ENCODE measurements at regions not wholly inside any gene's neighbourhood (a gene's known extent, or its start where the extent isn't known, plus 50 kb on each side); places are given as distances from the start of the nearest gene placed in this dataset.
A peak's percentile ranks its signal among the peaks of the same experiment; 100 is the strongest.

DNA sequence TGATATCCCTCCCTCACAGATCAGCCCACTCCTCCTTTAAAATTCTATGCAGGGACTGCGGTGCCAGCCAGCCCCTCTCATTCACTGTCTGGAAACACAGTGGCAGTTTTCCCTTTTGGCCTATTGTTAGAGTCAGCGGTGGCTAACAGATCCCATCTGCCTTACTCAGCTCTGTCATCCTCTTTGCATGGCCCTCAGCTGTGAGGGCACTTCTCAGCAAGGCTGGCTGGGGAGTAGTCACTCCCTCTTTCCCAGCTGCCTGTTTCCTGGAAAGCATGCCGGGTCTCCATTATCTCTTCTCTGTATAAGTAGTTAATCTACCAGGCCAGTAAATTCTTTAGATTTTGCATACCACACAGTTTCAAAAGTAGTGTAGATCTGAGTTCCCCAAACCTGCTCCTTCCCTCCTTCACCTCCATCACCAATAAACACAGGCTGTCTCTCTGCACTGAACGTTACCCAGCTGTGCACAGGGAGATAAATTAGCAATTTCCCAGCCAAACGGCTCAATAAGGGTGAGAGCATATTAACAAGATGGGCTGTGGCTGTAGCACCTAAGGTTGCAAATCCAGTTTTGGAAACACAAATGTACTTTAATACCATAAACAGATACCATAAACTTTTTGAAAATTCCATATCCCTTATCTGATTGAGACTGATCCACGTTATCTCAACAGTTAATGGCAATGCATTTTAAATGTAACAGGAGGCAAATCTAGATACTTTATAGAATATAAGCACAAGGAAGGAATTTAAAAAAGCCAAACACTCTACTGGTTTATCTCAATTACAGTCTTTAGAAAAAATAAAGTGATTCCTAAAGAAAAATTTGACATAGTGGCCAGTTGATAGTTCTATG, 229.3 kb downstream of the ANKRD50 start:
- H3K4me3 ChIP-seq (replicated peaks in 1 of 2; ENCODE audit: low read depth in 2 of 2, low read length in 2 of 2) = no peak overlapping the region
- DNase-seq (ENCODE audit: low read depth in 2 of 2) = peak; percentile 22 to 64
- TF ChIP-seq, protein P1, sequence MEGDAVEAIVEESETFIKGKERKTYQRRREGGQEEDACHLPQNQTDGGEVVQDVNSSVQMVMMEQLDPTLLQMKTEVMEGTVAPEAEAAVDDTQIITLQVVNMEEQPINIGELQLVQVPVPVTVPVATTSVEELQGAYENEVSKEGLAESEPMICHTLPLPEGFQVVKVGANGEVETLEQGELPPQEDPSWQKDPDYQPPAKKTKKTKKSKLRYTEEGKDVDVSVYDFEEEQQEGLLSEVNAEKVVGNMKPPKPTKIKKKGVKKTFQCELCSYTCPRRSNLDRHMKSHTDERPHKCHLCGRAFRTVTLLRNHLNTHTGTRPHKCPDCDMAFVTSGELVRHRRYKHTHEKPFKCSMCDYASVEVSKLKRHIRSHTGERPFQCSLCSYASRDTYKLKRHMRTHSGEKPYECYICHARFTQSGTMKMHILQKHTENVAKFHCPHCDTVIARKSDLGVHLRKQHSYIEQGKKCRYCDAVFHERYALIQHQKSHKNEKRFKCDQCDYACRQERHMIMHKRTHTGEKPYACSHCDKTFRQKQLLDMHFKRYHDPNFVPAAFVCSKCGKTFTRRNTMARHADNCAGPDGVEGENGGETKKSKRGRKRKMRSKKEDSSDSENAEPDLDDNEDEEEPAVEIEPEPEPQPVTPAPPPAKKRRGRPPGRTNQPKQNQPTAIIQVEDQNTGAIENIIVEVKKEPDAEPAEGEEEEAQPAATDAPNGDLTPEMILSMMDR (IDR thresholded peaks at IDR 0.05; ENCODE audit: low read depth, low read length) = no peak

DNA sequence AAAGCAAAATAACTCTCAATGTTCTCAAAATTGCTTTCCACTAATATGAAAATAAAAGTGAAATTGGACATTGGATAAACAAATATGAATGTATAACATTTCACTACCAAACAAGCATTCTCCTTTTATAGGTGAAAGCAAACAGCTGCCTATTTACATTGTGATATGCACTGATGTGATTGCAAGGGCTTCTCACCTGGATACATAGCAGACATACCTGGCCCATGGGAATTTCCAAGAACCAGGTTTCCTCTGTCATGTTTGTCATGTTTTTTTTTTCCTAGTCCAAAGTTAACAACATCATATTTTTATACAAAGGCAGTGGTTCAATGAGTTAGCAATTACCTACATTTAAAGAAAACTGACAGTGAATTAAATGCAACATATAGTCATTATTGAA, 228.5 kb downstream of the ANKRD50 start:
- no peak for DNase-seq (ENCODE audit: low read depth in 2 of 2)
- TF ChIP-seq, protein P1 (IDR thresholded peaks at IDR 0.05; ENCODE audit: low read depth, low read length) = no peak
- H3K4me3 ChIP-seq (replicated peaks in 1 of 2; ENCODE audit: low read depth in 2 of 2, low read length in 2 of 2) = no peak overlapping the region

DNA sequence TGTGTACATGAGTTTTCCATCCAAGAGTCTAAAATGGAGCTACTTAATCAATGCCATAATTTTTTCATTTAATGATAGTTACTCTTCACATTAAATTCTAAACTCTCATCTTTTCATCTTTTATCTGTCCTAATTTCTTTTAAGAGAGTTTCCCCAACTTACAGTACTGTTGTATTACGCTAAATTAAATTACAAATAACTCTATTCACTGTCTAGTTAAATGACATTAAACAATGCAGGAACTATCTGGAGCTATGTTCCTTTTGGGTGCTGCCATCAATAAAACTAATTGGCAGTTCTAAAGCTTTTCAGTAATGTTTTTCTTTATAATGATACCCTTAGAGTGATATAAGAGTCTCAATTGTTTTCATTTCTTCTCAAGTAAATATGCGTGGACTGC, 227.6 kb downstream of the ANKRD50 start:
- no peak for DNase-seq (ENCODE audit: low read depth in 2 of 2)
- no peak overlapping the region for H3K4me3 ChIP-seq (replicated peaks in 1 of 2; ENCODE audit: low read depth in 2 of 2, low read length in 2 of 2)
- TF ChIP-seq, protein P1 (IDR thresholded peaks at IDR 0.05; ENCODE audit: low read depth, low read length) = no peak

DNA sequence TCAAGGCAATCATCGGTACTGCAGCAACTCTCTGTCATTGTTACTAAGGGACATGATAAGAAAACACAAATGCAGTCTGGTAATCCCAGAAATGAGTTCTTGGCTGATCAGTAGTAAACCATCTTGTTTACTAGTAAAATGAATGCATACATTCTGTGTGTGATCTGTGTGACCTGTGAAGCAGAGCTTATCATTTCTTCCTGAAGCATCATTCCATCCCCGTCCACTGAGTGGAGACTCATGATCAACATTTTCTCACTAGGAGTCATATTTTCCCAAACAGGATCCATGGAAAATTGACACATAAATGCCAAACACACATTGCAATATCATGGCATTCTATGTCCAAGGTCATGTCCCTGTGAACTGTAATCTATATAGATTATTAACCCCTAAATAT, 226.1 kb downstream of the ANKRD50 start:
- TF ChIP-seq, protein P1 (IDR thresholded peaks at IDR 0.05; ENCODE audit: low read depth, low read length) = no peak

DNA sequence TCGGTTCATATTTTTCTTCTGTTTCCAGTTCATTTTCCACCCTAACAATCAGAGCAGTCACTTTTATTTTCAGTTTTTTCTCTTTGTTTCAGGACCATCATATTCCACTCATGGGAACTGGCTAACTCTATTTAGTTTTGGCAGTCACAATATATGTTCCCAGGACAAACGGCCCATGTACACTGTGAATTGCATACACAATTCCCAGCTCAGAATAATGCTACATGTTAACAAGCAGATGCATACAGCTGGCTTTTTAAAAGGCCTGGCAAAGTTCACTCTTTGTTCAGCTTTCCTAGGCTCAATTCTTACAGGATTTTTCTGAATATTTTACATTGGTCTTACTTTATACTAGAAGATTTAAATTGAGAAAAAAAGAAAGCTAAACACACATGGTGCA, 224.9 kb downstream of the ANKRD50 start:
- TF ChIP-seq, protein P1 (IDR thresholded peaks at IDR 0.05; ENCODE audit: low read depth, low read length) = no peak
- H3K4me3 ChIP-seq (replicated peaks in 1 of 2; ENCODE audit: low read depth in 2 of 2, low read length in 2 of 2) = no peak overlapping the region
- no peak for DNase-seq (ENCODE audit: low read depth in 2 of 2)

More for the DNA sequence above, 226.1 kb downstream of the ANKRD50 start:
- DNase-seq (ENCODE audit: low read depth in 2 of 2) = no peak
- H3K4me3 ChIP-seq (replicated peaks in 1 of 2; ENCODE audit: low read depth in 2 of 2, low read length in 2 of 2) = no peak overlapping the region

DNA sequence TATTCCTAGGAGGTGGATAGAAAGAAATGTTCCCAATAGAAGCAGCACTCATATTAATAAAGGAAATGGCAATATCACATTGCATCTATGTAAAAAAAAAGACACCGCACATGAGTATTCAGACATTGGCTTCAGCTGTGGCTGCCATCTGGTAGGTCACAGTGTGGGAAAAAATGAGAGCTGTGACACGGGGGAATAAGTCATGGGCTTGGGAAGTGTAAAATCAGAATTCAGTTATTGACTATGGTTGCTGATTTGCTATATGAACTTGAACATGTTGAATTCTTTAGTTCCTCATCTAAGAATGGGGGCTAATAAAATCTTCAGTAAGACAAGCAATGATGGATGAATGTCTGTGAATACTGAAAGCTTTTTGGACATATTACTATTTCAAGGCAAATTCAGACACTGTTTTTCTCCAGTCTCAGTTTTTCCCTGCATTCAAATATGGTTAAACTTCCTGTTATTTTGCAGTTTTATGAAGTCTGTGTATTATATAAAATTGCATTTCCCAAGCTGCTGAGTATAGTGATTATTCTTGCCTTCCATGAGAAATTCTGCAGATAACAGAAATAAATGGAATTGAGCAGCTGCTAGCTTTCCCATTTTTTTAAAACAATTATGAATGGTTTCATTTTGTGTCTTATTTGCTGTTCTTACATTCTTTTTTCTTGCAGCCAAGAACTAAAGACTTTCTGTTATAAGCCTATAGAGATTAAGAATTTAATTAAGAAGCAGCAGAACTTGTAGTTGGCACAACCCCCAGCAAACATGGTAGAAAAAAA, 221.0 kb downstream of the ANKRD50 start:
- no peak for DNase-seq (ENCODE audit: low read depth in 2 of 2)

More for the DNA sequence above, 221.0 kb downstream of the ANKRD50 start:
- no peak overlapping the region for H3K4me3 ChIP-seq (replicated peaks in 1 of 2; ENCODE audit: low read depth in 2 of 2, low read length in 2 of 2)
- TF ChIP-seq, protein P1 (IDR thresholded peaks at IDR 0.05; ENCODE audit: low read depth, low read length) = no peak
